H1 (cell line): ENCODE measurements at regions not wholly inside any gene's neighbourhood (a gene's known extent, or its start where the extent isn't known, plus 50 kb on each side); places are given as distances from the start of the nearest gene placed in this dataset.
A peak's percentile ranks its signal among the peaks of the same experiment; 100 is the strongest.

Source experiments
- CTCF ChIA-PET: fragments of 300-600 bp; sonication (Branson Sonifier 250); formaldehyde crosslinking; loops from one replicate; lab custom pipeline; 2021; ENCODE audit not compliant: partially characterized antibody; lab: Charles Lee
- POLR2A ChIA-PET: fragments of 300-600 bp; sonication (Branson Sonifier 250); formaldehyde crosslinking; loops from one replicate; lab custom pipeline; 2021; ENCODE audit warnings: inconsistent platforms; ENCODE audit not compliant: partially characterized antibody; lab: Charles Lee
- DNase-seq, 2 experiments: peaks; one replicate each; pipeline versions ENCODE4 v3.0.0 to v3.0.0-alpha.2; 2010 to 2022; ENCODE audit warnings: low spot score in 2 of 2, low read depth in 1 of 2, mixed read lengths in 1 of 2
- FAIRE-seq: peaks from 2 replicates; lab custom pipeline; 2011; peaks lifted over from hg19 to GRCh38; lab: Jason Lieb, UNC
- H2AFZ ChIP-seq: 2 replicates; pipeline ENCODE4 v1.8.1; 2012; ENCODE audit warnings: low read length, inconsistent platforms
- H2AK5ac ChIP-seq: 2 replicates; pipeline ENCODE4 v1.6.1; 2013; ENCODE audit warnings: low read depth, low read length
- H2BK120ac ChIP-seq: replicated peaks from 2 replicates; pipeline ENCODE3; 2013; ENCODE audit warnings: low read depth, low read length, inconsistent platforms
- H2BK12ac ChIP-seq: 2 replicates; pipeline ENCODE4 v1.6.1; 2013; ENCODE audit warnings: low read depth, low read length
- H2BK15ac ChIP-seq: 2 replicates; pipeline ENCODE4 v1.6.1; 2013; ENCODE audit warnings: low read length
- H2BK20ac ChIP-seq: 2 replicates; pipeline ENCODE4 v1.6.1; 2013; ENCODE audit warnings: low read length
- H2BK5ac ChIP-seq: 2 replicates; pipeline ENCODE4 v1.6.1; 2013; ENCODE audit warnings: low read depth, low read length
- H3K14ac ChIP-seq: 2 replicates; pipeline ENCODE4 v1.6.1; 2013; ENCODE audit warnings: inconsistent platforms; ENCODE audit not compliant: insufficient read length
- H3K18ac ChIP-seq: 2 replicates; pipeline ENCODE4 v1.6.1; 2013; ENCODE audit warnings: low read length; ENCODE audit errors: extremely low read depth
- H3K23ac ChIP-seq: 2 replicates; pipeline ENCODE4 v1.6.1; 2013; ENCODE audit warnings: inconsistent platforms; ENCODE audit not compliant: insufficient read length
- H3K23me2 ChIP-seq: 2 replicates; pipeline ENCODE4 v1.6.1; 2013; ENCODE audit warnings: low read depth, low read length
- H3K27ac ChIP-seq: 2 replicates; pipeline ENCODE4 v1.6.1; 2011; ENCODE audit warnings: low read depth, low read length, inconsistent platforms
- H3K27me3 ChIP-seq, 4 experiments: replicated peaks in 1 of 4; 1 replicate in 1 of 4; 2 replicates in 3 of 4; pipeline versions ENCODE4 v1.6.1 to v1.8.1; 2011 to 2013; ENCODE audit warnings: low read length in 3 of 4, mild to moderate bottlenecking in 3 of 4, inconsistent platforms in 2 of 4, mixed read lengths in 2 of 4, moderate library complexity in 1 of 4; ENCODE audit not compliant: control insufficient read depth in 3 of 4, insufficient read depth in 3 of 4; ENCODE audit errors: extremely low read depth in 1 of 4
- H3K36me3 ChIP-seq, 4 experiments: 2 replicates each; pipeline versions ENCODE4 v1.6.1 to v1.8.1; 2011 to 2013; ENCODE audit warnings: mild to moderate bottlenecking in 4 of 4, low read length in 3 of 4, moderate library complexity in 2 of 4, control low read depth in 1 of 4, inconsistent platforms in 1 of 4; ENCODE audit not compliant: insufficient read depth in 4 of 4, control insufficient read depth in 2 of 4
- H3K4ac ChIP-seq: replicated peaks from 2 replicates; pipeline ENCODE3; 2013; ENCODE audit warnings: low read length, low read depth, mixed read lengths, inconsistent platforms; ENCODE audit not compliant: insufficient read length
- H3K4me1 ChIP-seq, 4 experiments: replicated peaks in 1 of 4; 1 replicate in 1 of 4; 2 replicates in 3 of 4; pipeline versions ENCODE4 v1.6.1 to v1.8.1; 2011 to 2013; ENCODE audit warnings: low read length in 3 of 4, inconsistent platforms in 2 of 4, mixed read lengths in 1 of 4; ENCODE audit not compliant: insufficient read depth in 4 of 4, control insufficient read depth in 3 of 4
- H3K4me2 ChIP-seq, 2 experiments: 2 replicates each; pipeline versions ENCODE4 v1.6.1 to v1.8.1; 2011 to 2013; ENCODE audit warnings: low read depth in 2 of 2, low read length in 2 of 2, control low read depth in 1 of 2, inconsistent platforms in 1 of 2, mild to moderate bottlenecking in 1 of 2; ENCODE audit not compliant: insufficient read depth in 1 of 2
- H3K4me3 ChIP-seq, 4 experiments: fragments of 200-600, 300-600 bp in 1 of 4; sonication (generic), shearing (Covaris generic), sonication (Bioruptor Twin) in 1 of 4; 2 replicates each; pipeline versions ENCODE4 v1.5.1 to v1.8.1; 2011 to 2016; ENCODE audit warnings: low read length in 4 of 4, low read depth in 3 of 4, control low read depth in 2 of 4, inconsistent platforms in 2 of 4, mild to moderate bottlenecking in 2 of 4, mixed read lengths in 1 of 4, moderate library complexity in 1 of 4; ENCODE audit not compliant: insufficient read depth in 2 of 4; ENCODE audit errors: extremely low read depth in 1 of 4
- H3K56ac ChIP-seq: replicated peaks from 2 replicates; pipeline ENCODE3; 2013; ENCODE audit warnings: low read depth, mild to moderate bottlenecking, mixed read lengths, low read length, inconsistent platforms; ENCODE audit not compliant: insufficient read length
- H3K79me1 ChIP-seq: 2 replicates; pipeline ENCODE4 v1.6.1; 2013; ENCODE audit warnings: low read depth, low read length, control low read depth
- H3K79me2 ChIP-seq, 2 experiments: 2 replicates each; pipeline versions ENCODE4 v1.6.1 to v1.8.1; 2012 to 2013; ENCODE audit warnings: low read length in 2 of 2, mild to moderate bottlenecking in 2 of 2, inconsistent platforms in 1 of 2; ENCODE audit not compliant: insufficient read depth in 2 of 2, control insufficient read depth in 1 of 2
- H3K9ac ChIP-seq, 4 experiments: replicated peaks in 1 of 4; 1 replicate in 1 of 4; 2 replicates in 3 of 4; pipeline versions ENCODE4 v1.6.1 to v1.8.1; 2011 to 2013; ENCODE audit warnings: low read depth in 3 of 4, low read length in 3 of 4, control low read depth in 2 of 4, mild to moderate bottlenecking in 2 of 4, moderate library complexity in 2 of 4, inconsistent platforms in 1 of 4; ENCODE audit errors: extremely low read depth in 1 of 4
- H3K9me3 ChIP-seq, 2 experiments: 2 replicates each; pipeline versions ENCODE4 v1.6.1 to v1.8.1; 2012 to 2013; ENCODE audit warnings: mild to moderate bottlenecking in 2 of 2, moderate library complexity in 2 of 2, control low read depth in 1 of 2, inconsistent platforms in 1 of 2, low read depth in 1 of 2, low read length in 1 of 2, mixed read lengths in 1 of 2; ENCODE audit not compliant: insufficient read depth in 2 of 2
- H4K20me1 ChIP-seq, 2 experiments: replicated peaks in 1 of 2; 2 replicates each; pipeline versions ENCODE3 to v1.8.1; 2011 to 2013; ENCODE audit warnings: inconsistent platforms in 2 of 2, low read length in 2 of 2, mild to moderate bottlenecking in 1 of 2; ENCODE audit not compliant: insufficient read depth in 2 of 2, control insufficient read depth in 1 of 2
- H4K5ac ChIP-seq: 2 replicates; pipeline ENCODE4 v1.6.1; 2013; ENCODE audit warnings: low read length, low read depth, mixed read lengths, inconsistent platforms; ENCODE audit not compliant: insufficient read length
- H4K8ac ChIP-seq: 2 replicates; pipeline ENCODE4 v1.8.0; 2013; ENCODE audit warnings: mild to moderate bottlenecking, moderate library complexity, low read length, inconsistent platforms; ENCODE audit not compliant: insufficient read depth; ENCODE audit errors: extremely low read depth
- H4K91ac ChIP-seq: replicated peaks from 2 replicates; pipeline ENCODE3; 2013; ENCODE audit warnings: low read length, mixed read lengths, inconsistent platforms; ENCODE audit not compliant: insufficient read length
- CREB1 ChIP-seq: IDR thresholded peaks from 2 replicates; pipeline ENCODE4 v1.6.1; 2012; ENCODE audit warnings: inconsistent platforms
- CTCF ChIP-seq, 3 experiments: IDR thresholded peaks; 1 replicate in 2 of 3; 2 replicates in 1 of 3; pipeline versions ENCODE4 v1.5.1 to v1.6.1; 2011; ENCODE audit warnings: low read length in 3 of 3, mild to moderate bottlenecking in 3 of 3, inconsistent platforms in 2 of 3, low read depth in 1 of 3, moderate library complexity in 1 of 3; ENCODE audit not compliant: insufficient read depth in 1 of 3; ENCODE audit errors: control extremely low read depth in 1 of 3
- EZH2 ChIP-seq: fragments of 200-600 bp; sonication (generic); IDR thresholded peaks from 2 replicates; pipeline ENCODE4 v1.7.1; 2012; ENCODE audit warnings: low read depth, mild to moderate bottlenecking, moderate library complexity, low read length, inconsistent platforms; ENCODE audit not compliant: severe bottlenecking
- MAFK ChIP-seq: IDR thresholded peaks from 2 replicates; pipeline ENCODE4 v1.6.1; 2012; ENCODE audit warnings: low read depth, mild to moderate bottlenecking, improper control_type of control experiment, low read length
- POU5F1 ChIP-seq: IDR thresholded peaks from 2 replicates; pipeline ENCODE4 v1.6.1; 2011; ENCODE audit warnings: low read depth, mild to moderate bottlenecking, low read length, moderate library complexity
- RAD21 ChIP-seq, 2 experiments: IDR thresholded peaks in 1 of 2; conservative IDR thresholded peaks in 1 of 2; 2 replicates each; pipeline ENCODE4 v1.6.1; 2011; ENCODE audit warnings: low read depth in 2 of 2, low read length in 2 of 2, improper control_type of control experiment in 1 of 2, inconsistent platforms in 1 of 2, mild to moderate bottlenecking in 1 of 2, moderate library complexity in 1 of 2
- SUZ12 ChIP-seq: fragments of 200-600 bp; sonication (generic); IDR thresholded peaks from 2 replicates; pipeline ENCODE4 v1.6.1; 2012; ENCODE audit warnings: mild to moderate bottlenecking, inconsistent platforms, low read length, moderate library complexity, mixed read lengths
- TBP ChIP-seq: IDR thresholded peaks from 2 replicates; pipeline ENCODE4 v1.6.1; 2011; ENCODE audit warnings: low read depth, low read length, improper control_type of control experiment
- WGBS, 2 experiments: shearing (Covaris generic) in 1 of 2; methylation state at CpG; one replicate each; pipeline versions ENCODE4 v1.1.6 to v1.1.7; 2013 to 2015; ENCODE audit warnings: low lambda C conversion rate in 2 of 2, mixed read lengths in 2 of 2, inconsistent platforms in 1 of 2, low coverage in 1 of 2, missing lambda C conversion rate in 1 of 2; ENCODE audit not compliant: insufficient replicate concordance in 2 of 2, insufficient coverage in 1 of 2, insufficient read length in 1 of 2; ENCODE audit errors: extremely low coverage in 1 of 2, missing lambda C conversion rate in 1 of 2; 5-methylcytosine and 5-hydroxymethylcytosine counted together

- Histone ChIP-seq H2AK5ac (no peak overlapping the region), H3K23me2 (no peaks in the 10 kb centered on the region), H2BK5ac (no peak overlapping the region), H3K79me2 (no peaks in the 10 kb centered on the region), H4K5ac (no peak overlapping the region), H4K20me1 (no peaks in the 10 kb centered on the region), H2BK120ac (no peak overlapping the region), H3K36me3 (no peaks in the 10 kb centered on the region), H2BK12ac (no peak overlapping the region), H3K23ac (no peak overlapping the region), H3K27ac (no peak overlapping the region), H3K9ac (no peak overlapping the region), H2BK20ac (no peak overlapping the region), H2AFZ (no peak overlapping the region), H3K18ac (no peak overlapping the region), H4K8ac (no peak overlapping the region), H3K79me1 (no peaks in the 10 kb centered on the region), H3K27me3 (no peaks in the 10 kb centered on the region), H2BK15ac (no peak overlapping the region), H3K4me2 (no peak overlapping the region), H3K56ac (no peak overlapping the region), H3K4ac (no peak overlapping the region), H4K91ac (no peak overlapping the region), H3K4me1 (no peaks in the 10 kb centered on the region), H3K4me3 (no peak overlapping the region), H3K14ac (no peak overlapping the region), H3K9me3 (no peaks in the 10 kb centered on the region)
- DNase-seq (no peak), FAIRE-seq (no peak)
- POLR2A ChIA-PET, result no interaction called here
- TF ChIP-seq MAFK (no peak), SUZ12 (no peak), CTCF (IDR thresholded peaks at IDR 0.05; ENCODE audit: control extremely low read depth in 1 of 3, insufficient read depth in 1 of 3, low read depth in 1 of 3, low read length in 3 of 3) (peak in 2 of 3 experiments; percentile 12 to 40; a peak in 2 of 4 replicates), POU5F1 (no peak), CREB1 (no peak), EZH2 (no peak), RAD21 (IDR thresholded peaks at IDR 0.05 in 1 of 2, conservative IDR thresholded peaks at IDR 0.05 in 1 of 2; ENCODE audit: low read depth in 2 of 2, low read length in 2 of 2) (peak; percentile 40 to 47; a peak in 3 of 4 replicates), TBP (no peak)
- 90% methylated on average over 2 of the region's 2 CpGs; no CpG with 5 or more reads in 1 of the 2 experiments for WGBS, 2 experiments
- CTCF ChIA-PET, result interaction anchor here (1.5 to 3.1 kb wide), 2 partner anchors 8 to 13 kb away, joined by 3 to 24 read pairs; no protein-coding TSS in a partner anchor
Observed at GRCh38 chr13:59178344-59178743, 985.4 kb downstream of the DIAPH3 start.
